ENCODE measurements at regions not wholly inside any gene's neighbourhood (a gene's known extent, or its start where the extent isn't known, plus 50 kb on each side); places are given as distances from the start of the nearest gene placed in this dataset.

DNA sequence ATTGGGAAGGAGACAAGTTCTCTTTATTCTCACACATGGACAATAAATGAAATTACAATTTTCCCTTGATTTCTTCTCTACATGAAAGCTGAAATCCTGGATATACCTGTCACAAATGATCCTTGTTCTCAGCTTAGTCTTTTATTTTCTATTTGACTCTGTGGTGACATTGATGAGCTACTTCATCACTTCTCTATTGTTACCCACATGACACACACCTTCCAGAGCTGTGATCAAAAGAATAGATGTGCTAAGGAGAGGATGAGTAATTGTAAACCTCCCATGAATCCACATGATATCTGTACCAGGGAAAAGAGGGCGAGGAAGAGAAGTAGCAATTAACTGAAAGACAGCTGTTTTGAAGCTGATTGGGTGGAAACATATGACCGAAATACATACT, 102.0 kb downstream of the CAVIN4 start:
- no peak for TF ChIP-seq CTCF (conservative IDR thresholded peaks at IDR 0.05)
- no peak for TF ChIP-seq ZFX (IDR thresholded peaks at IDR 0.05)

Data from C4-2B (cell line).